AG04449 (cell line): ENCODE measurements at regions not wholly inside any gene's neighbourhood (a gene's known extent, or its start where the extent isn't known, plus 50 kb on each side); places are given as distances from the start of the nearest gene placed in this dataset.

Source experiments
- CTCF ChIA-PET: fragments of 350-600 bp; formaldehyde crosslinking; extraction: SDS; loops from one replicate; lab custom pipeline; 2021; ENCODE audit warnings: antibody characterized with exemption; lab: Yijun Ruan, JAX
- POLR2A ChIA-PET: fragments of 400-600, 350-600 bp; formaldehyde crosslinking; extraction: SDS; loops from one replicate; lab custom pipeline; 2020; ENCODE audit warnings: antibody characterized with exemption, inconsistent platforms; lab: Yijun Ruan, JAX
- DNase-seq: peaks from one replicate; pipeline ENCODE4 v3.0.0-alpha.2; 2010; ENCODE audit warnings: low read depth, low spot score
- H3K4me3 ChIP-seq: 2 replicates; pipeline ENCODE4 v1.5.1; 2011; ENCODE audit warnings: low read depth, mild to moderate bottlenecking, control low read depth, low read length
- TF ChIP-seq, protein P1 (sequence below): IDR thresholded peaks from one replicate; pipeline ENCODE4 v1.5.1; 2011; ENCODE audit warnings: mild to moderate bottlenecking, moderate library complexity, low read length, control low read depth, inconsistent platforms; ENCODE audit not compliant: insufficient read depth; ENCODE audit errors: missing control alignments

DNA sequence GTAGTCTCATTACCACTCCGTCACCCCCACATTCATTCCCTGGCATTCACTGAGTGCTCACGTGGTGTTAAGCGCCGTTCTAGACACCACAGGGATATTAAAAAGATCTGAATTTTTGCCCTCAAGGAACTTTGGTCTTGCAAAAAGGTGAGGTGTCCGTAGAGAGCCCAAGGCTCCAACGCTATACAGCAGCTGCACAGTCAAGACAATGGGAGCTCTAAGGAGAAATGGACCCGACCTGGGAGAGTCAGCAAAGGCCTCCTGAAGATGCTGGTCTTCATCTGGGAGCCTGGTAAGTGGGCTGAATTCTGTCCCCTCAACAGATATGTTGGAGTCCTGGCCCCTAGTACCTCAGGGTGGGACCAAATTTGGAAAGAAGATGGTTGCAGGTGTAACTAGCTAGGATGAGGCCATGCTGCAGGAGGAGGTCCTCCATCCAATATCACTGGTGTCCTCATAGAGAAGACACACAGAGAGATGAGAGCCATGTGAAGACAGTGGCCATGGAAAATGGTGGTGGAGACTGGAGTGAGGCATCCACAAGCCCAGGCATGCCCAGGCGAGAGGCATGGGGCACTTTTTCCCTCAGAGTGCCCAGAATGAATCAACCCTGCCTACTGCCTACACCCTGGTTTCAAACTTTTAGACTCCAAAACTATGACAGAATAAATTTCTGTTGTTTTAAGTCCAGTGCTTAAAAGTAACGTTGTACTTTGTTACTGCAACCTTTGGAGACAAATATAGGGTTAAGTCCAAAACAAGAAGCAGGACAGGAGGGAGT, 247.3 kb downstream of the TTC32 start:
- ChIA-PET POLR2A (no interaction called here), CTCF (interaction anchor here (2.1 kb wide), 1 partner anchor 12 kb away, joined by 8 read pairs; no protein-coding TSS in a partner anchor)
- TF ChIP-seq, protein P1, sequence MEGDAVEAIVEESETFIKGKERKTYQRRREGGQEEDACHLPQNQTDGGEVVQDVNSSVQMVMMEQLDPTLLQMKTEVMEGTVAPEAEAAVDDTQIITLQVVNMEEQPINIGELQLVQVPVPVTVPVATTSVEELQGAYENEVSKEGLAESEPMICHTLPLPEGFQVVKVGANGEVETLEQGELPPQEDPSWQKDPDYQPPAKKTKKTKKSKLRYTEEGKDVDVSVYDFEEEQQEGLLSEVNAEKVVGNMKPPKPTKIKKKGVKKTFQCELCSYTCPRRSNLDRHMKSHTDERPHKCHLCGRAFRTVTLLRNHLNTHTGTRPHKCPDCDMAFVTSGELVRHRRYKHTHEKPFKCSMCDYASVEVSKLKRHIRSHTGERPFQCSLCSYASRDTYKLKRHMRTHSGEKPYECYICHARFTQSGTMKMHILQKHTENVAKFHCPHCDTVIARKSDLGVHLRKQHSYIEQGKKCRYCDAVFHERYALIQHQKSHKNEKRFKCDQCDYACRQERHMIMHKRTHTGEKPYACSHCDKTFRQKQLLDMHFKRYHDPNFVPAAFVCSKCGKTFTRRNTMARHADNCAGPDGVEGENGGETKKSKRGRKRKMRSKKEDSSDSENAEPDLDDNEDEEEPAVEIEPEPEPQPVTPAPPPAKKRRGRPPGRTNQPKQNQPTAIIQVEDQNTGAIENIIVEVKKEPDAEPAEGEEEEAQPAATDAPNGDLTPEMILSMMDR: no peak
- DNase-seq: no peak
- H3K4me3 ChIP-seq: no peak overlapping the region

- H3K4me3 ChIP-seq: no peak overlapping the region
- ChIA-PET POLR2A (no interaction called here), CTCF (interaction anchor here (1.2 to 2.1 kb wide), 2 partner anchors 10 to 13 kb away, joined by 4 to 8 read pairs; no protein-coding TSS in a partner anchor)
- TF ChIP-seq, protein P1: no peak
- DNase-seq: no peak
Measured at GRCh38 chr2:19653509-19653908, 248.3 kb downstream of the TTC32 start.

DNA sequence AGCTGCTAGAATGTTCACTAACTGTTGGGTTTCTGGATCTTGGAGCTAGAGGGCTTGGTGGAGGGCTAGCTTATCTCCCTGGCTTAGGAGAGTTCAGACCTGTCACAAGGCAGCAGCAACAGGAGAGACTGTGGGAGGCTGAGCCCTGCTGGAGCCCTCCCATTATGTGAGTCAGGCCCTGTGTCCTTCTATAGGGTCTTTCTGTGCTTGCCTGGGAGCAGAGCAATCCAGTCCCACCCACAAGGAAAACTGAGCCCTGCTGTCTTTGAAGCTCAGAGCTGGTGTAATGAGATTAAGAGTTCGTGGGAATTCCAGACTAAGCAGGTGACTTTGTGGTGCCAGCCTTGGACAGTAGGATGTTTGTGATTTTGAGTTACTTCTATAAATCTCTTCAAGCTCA, 249.0 kb downstream of the TTC32 start:
- CTCF ChIA-PET: interaction anchor here (1.2 to 2.1 kb wide), 3 partner anchors 11 to 284 kb away, joined by 3 to 8 read pairs (median 4); no protein-coding TSS in a partner anchor

GRCh38 chr2:19651466-19651865, 250.3 kb downstream of the TTC32 start:
- TF ChIP-seq, protein P1: no peak
- ChIA-PET CTCF (interaction anchor here (1.2 to 2.9 kb wide), 2 partner anchors 10 to 281 kb away, joined by 3 to 11 read pairs; no protein-coding TSS in a partner anchor), POLR2A (no interaction called here)
- no peak overlapping the region for H3K4me3 ChIP-seq
- no peak for DNase-seq

More for the DNA sequence above, 249.0 kb downstream of the TTC32 start:
- TF ChIP-seq, protein P1: no peak
- POLR2A ChIA-PET: no interaction called here
- no peak overlapping the region for H3K4me3 ChIP-seq
- no peak for DNase-seq

GRCh38 chr2:19649785-19650380, 251.9 kb downstream of the TTC32 start:
- peak; percentile 99 for DNase-seq
- TF ChIP-seq, protein P1: no peak
- POLR2A ChIA-PET: interaction anchor here (0.9 kb wide), 1 partner anchor 38 kb away, joined by 3 read pairs; no protein-coding TSS in a partner anchor
- CTCF ChIA-PET: interaction anchor here (0.7 to 2.9 kb wide), 5 partner anchors 9 to 213 kb away, joined by 3 to 15 read pairs (median 6); no protein-coding TSS in a partner anchor
- H3K4me3 ChIP-seq: no peak overlapping the region

- POLR2A ChIA-PET: no interaction called here
- no peak overlapping the region for H3K4me3 ChIP-seq
- TF ChIP-seq, protein P1: peak; percentile 13
- CTCF ChIA-PET: interaction anchor here (0.7 to 2.9 kb wide), 4 partner anchors 10 to 214 kb away, joined by 3 to 15 read pairs (median 8); no protein-coding TSS in a partner anchor
- peak; percentile 81 for DNase-seq
Measured at GRCh38 chr2:19649142-19649541, 252.6 kb downstream of the TTC32 start.
